NCI-H1048 (cell line): ENCODE measurements at regions not wholly inside any gene's neighbourhood (a gene's known extent, or its start where the extent isn't known, plus 50 kb on each side); places are given as distances from the start of the nearest gene placed in this dataset.
"Not testable (repeated sequence)": the region's sequence is repeated elsewhere in the genome, so short reads cannot be mapped to it uniquely, and the experiment has no call there.

Source experiments
- DNase-seq: peaks from one replicate; lab custom pipeline; 2025; lab: John Stamatoyannopoulos, UW

DNA sequence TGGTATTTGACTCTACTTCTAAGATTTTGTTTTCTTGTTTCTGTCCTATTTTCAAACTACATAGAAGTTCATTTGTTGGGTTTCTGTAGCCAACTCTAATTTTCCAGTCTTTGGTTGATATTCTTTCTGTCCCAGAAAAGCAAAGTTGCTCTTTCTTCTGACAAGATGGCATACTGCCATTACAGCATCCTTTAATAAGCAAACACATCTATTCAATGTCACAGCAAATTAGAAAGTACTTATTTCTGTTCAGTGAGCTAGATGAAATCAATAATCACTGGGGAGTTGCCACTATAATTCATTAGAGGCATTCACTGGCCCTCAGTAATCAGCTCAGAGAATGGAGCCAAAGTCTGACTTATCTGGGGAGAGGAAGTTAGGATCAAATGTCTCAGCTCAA lies 1258.0 kb upstream of the IGFBP7 start:
- no peak for DNase-seq

GRCh38 chr4:58360354-58361133 lies 1250.4 kb upstream of the IGFBP7 start:
- DNase-seq, result no peak

DNA sequence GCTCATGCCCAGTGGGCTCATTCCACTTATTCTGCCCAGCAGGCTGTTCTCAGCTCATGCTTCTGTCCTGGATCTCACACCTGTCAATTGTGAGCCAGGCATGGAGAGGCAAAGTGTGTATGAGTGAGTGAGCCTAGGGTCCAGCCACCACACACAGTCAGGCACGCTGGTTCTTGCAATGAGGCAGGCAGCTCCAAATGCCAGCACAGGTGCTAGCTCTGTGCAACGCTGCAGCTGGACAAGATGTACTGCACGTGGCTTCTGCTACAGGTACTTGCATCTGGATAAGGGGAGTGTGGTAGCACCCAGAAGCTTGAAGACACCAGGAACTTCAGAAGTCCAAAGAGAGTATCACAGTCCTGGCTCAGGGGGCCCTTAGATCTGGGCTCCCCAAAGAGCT lies 1249.4 kb upstream of the IGFBP7 start:
- DNase-seq, result no peak

GRCh38 chr4:58357947-58358346 lies 1247.8 kb upstream of the IGFBP7 start:
- no peak for DNase-seq

DNA sequence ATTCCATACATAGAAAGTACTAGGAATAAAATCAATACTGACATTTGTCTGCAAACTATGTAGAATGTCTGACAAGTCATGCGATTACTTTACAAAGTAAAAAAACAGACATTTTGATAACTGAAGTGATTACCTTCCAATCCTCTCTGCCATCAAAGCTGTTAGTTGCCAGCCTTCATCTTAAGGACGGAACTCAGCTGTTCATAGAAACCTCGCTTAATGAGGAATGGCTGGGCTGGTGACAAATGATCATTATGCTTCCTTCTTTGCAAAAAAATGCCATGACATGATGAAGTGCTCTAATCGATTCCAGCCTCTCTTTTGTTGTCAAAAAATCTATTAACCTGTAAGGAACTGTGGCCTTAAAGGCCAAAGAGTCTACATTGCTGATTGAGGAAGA lies 1214.9 kb upstream of the IGFBP7 start:
- no peak for DNase-seq

DNA sequence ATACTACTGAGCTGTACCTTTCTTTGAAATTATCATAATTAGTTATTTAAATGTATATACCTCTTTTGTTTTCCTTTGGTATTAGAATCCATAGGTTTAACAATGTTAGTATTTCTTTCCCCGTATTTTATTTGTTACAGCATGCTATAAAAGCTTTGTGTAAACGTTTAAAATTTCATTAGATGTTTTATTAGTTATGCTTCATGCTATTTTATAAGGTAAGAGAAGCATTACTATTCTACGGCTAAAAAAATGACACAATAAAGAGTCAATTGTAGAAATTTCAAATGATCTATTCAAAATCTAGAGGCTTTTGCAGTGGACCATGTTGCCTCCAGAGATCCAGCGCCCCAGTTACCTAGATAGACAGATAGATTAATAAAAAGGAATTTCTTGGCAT lies 1203.3 kb upstream of the IGFBP7 start:
- no peak for DNase-seq

- DNase-seq, result no peak
Observed at GRCh38 chr4:58303456-58303855, 1193.3 kb upstream of the IGFBP7 start.

- no peak for DNase-seq
Observed at GRCh38 chr4:58301376-58301999, 1191.3 kb upstream of the IGFBP7 start.

- no peak for DNase-seq
Observed at GRCh38 chr4:58286335-58286734, 1176.2 kb upstream of the IGFBP7 start.

DNA sequence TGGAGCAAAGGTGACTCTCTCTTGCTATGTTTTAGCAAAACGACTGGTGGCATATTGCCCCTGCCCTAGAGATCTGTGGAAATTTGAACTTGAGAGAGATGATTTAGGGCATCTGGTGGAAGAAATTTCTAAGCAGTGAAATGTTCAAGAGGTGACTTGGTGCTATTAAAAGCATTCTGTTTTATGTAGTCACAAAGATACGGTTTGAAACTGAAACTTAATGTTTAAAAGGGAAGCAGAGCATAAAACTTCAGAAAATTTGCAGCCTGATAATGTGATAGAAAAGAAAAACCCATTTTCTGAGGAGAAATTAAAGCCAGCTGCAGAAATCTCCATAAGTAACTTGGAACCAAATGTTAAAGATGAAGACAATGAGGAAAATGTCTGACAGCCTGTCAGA lies 1170.7 kb upstream of the IGFBP7 start:
- not testable (repeated sequence) for DNase-seq

GRCh38 chr4:58275856-58276255 lies 1165.7 kb upstream of the IGFBP7 start:
- no peak for DNase-seq

- no peak for DNase-seq
Observed at GRCh38 chr4:58274553-58274952, 1164.4 kb upstream of the IGFBP7 start.

DNA sequence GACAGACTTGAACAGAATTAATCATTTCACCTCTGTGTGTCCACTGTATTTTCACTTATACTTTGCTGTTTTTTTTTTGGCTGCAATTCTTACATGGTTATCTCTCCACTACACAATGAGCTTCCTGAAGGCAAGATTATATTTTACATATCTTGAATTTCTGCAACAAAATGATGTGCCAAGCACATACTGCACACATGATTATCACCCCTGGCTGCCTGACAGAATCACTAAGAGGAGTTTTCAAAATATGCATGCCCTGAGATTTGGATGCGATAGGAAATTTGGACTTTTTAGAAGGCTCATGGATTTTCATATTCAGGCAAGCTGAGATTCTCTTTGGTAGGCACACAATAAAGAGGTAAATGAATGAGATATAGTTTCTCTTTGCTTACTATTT lies 1162.1 kb upstream of the IGFBP7 start:
- no peak for DNase-seq

GRCh38 chr4:58265734-58266133 lies 1155.5 kb upstream of the IGFBP7 start:
- no peak for DNase-seq

GRCh38 chr4:58261526-58261925 lies 1151.3 kb upstream of the IGFBP7 start:
- no peak for DNase-seq

GRCh38 chr4:58254291-58254690 lies 1144.1 kb upstream of the IGFBP7 start:
- no peak for DNase-seq

- DNase-seq, result no peak
Observed at GRCh38 chr4:58252656-58253055, 1142.5 kb upstream of the IGFBP7 start.

DNA sequence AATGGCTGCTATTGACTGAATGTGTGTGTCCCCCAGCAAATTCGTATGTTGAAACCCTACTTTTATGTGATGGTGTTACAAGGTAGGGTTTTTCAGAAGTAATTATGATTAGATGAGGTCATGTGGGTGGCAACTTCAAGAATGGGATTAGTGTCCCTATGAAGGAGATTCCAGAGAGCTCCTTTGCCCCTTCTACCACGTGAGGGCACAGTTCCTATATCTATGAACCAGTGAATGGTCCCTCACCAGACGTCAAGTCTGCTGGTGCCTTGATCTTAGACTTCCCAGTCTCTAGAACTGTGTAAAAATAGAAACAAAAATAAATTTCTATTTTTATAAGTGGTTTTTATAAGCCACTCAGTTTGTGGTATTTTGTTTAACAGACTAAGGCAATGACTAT lies 1137.6 kb upstream of the IGFBP7 start:
- DNase-seq, result no peak

DNA sequence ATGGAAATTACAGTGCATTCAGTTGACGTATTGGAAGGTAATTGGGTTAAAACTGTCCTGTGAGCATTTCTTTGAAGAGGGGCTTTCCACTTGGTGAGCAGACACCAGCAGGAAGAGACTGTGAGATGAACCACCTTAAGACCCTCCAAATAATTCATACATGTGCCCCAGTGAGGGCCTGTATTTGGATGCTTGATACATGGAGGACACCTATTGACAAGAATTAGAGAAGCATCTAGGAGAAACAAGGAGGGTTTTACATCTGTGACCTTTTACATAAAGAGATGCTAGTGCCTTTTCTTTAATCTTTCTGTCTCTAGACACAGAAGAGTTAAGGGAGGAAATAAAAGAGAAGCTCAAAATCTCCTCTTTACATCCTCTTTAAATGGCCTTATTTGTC lies 1115.3 kb upstream of the IGFBP7 start:
- no peak for DNase-seq

- no peak for DNase-seq
Observed at GRCh38 chr4:58219179-58219578, 1109.0 kb upstream of the IGFBP7 start.

GRCh38 chr4:58216461-58216860 lies 1106.3 kb upstream of the IGFBP7 start:
- no peak for DNase-seq

- DNase-seq, result no peak
Observed at GRCh38 chr4:58214376-58214775, 1104.2 kb upstream of the IGFBP7 start.

GRCh38 chr4:58209551-58209950 lies 1099.4 kb upstream of the IGFBP7 start:
- DNase-seq, result no peak

DNA sequence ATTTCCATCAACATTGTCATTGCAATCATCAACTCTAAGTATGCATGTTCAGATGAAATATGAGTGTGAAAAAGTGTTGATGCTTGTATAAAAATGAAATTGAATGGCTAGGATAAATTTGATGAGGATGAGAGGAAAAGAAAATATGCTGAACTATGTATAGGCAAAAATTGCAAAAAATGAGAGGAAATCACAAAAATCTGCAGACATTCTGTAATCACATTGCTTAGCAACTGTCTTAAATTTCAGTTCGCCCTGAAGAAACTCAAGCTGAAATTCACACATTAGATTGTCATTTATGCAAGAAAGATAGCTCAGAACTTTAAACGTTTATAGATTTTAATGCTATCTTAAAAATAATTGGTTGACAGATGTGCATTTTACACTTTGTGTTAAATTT lies 1098.8 kb upstream of the IGFBP7 start:
- no peak for DNase-seq
